HepG2 (cell line): ENCODE measurements at regions not wholly inside any gene's neighbourhood (a gene's known extent, or its start where the extent isn't known, plus 50 kb on each side); places are given as distances from the start of the nearest gene placed in this dataset.

Experiments
- ATAC-seq: fragments of 200-7000 bp; cut with Tn5 transposase; 3 replicates; pipeline ENCODE4 v1.9.1; 2020; ENCODE audit warnings: mild to moderate bottlenecking, moderate library complexity
- BruUV-seq: library from RNA; stranded (reverse); fragments of 400-500 nt; replicated peaks from 2 replicates; lab custom pipeline; 2021; lab: Mats Ljungman, UMichigan
- CTCF ChIA-PET: fragments of 300-600 bp; formaldehyde crosslinking; extraction: SDS; loops from one replicate; lab custom pipeline; 2021; ENCODE audit warnings: low total read pairs, inconsistent platforms, low intra/inter-chr PET ratio; lab: Yijun Ruan, JAX
- POLR2A ChIA-PET: fragments of 350-600 bp; sonication (Branson Sonifier 250); formaldehyde crosslinking; loops from one replicate; lab custom pipeline; 2020; ENCODE audit warnings: antibody characterized with exemption, inconsistent platforms; lab: Yijun Ruan, JAX
- DNase-seq: peaks from one replicate; pipeline ENCODE4 v3.0.0-alpha.2; 2015; ENCODE audit warnings: low spot score
- FAIRE-seq: peaks from 3 replicates; lab custom pipeline; 2011; peaks lifted over from hg19 to GRCh38; lab: Jason Lieb, UNC
- H2AFZ ChIP-seq: one replicate; pipeline ENCODE4 v1.6.1; 2011; ENCODE audit warnings: low read length, inconsistent platforms
- H3K27ac ChIP-seq: fragments of 300-600 bp; 3 replicates; pipeline ENCODE4 v1.8.0; 2011; ENCODE audit warnings: mixed run types, mild to moderate bottlenecking, mixed read lengths, low read length, inconsistent platforms; ENCODE audit not compliant: insufficient read depth; ENCODE audit errors: extremely low read length
- H3K27me3 ChIP-seq, 2 experiments: fragments of 200-600 bp in 1 of 2; 2 replicates in 1 of 2; 3 replicates in 1 of 2; pipeline versions ENCODE4 v1.6.0 to v1.8.0; 2011; ENCODE audit warnings: low read length in 2 of 2, mild to moderate bottlenecking in 2 of 2, moderate library complexity in 2 of 2, inconsistent platforms in 1 of 2; ENCODE audit not compliant: insufficient read depth in 2 of 2, control insufficient read depth in 1 of 2
- H3K36me3 ChIP-seq, 2 experiments: fragments of 200-600 bp in 1 of 2; replicated peaks in 1 of 2; 2 replicates in 1 of 2; 3 replicates in 1 of 2; pipeline versions ENCODE4 v1.5.1 to v1.8.0; 2011; ENCODE audit warnings: low read length in 2 of 2, inconsistent platforms in 1 of 2; ENCODE audit not compliant: insufficient read depth in 2 of 2, control insufficient read depth in 1 of 2
- H3K4me1 ChIP-seq: 2 replicates; pipeline ENCODE4 v1.5.1; 2012; ENCODE audit warnings: low read length, inconsistent platforms; ENCODE audit not compliant: insufficient read depth
- H3K4me2 ChIP-seq: 2 replicates; pipeline ENCODE4 v1.6.0; 2011; ENCODE audit warnings: low read depth, low read length, inconsistent platforms
- H3K4me3 ChIP-seq, 3 experiments: fragments of 200-600 bp in 1 of 3; sonication (generic), shearing (Covaris generic) in 1 of 3; replicated peaks in 1 of 3; 2 replicates each; pipeline ENCODE4 v1.5.1; 2011 to 2016; ENCODE audit warnings: low read length in 3 of 3, inconsistent platforms in 2 of 3, low read depth in 2 of 3, mild to moderate bottlenecking in 2 of 3, control low read depth in 1 of 3, mixed read lengths in 1 of 3; ENCODE audit not compliant: insufficient read depth in 1 of 3
- H3K79me2 ChIP-seq: one replicate; pipeline ENCODE4 v1.6.1; 2011; ENCODE audit warnings: low read length, inconsistent platforms; ENCODE audit not compliant: insufficient read depth
- H3K9ac ChIP-seq: 2 replicates; pipeline ENCODE4 v1.6.0; 2011; ENCODE audit warnings: mild to moderate bottlenecking, low read depth, low read length, inconsistent platforms; ENCODE audit not compliant: insufficient read depth
- H3K9me3 ChIP-seq: 2 replicates; pipeline ENCODE4 v1.5.1; 2012; ENCODE audit warnings: mild to moderate bottlenecking, low read length
- H4K20me1 ChIP-seq: 2 replicates; pipeline ENCODE4 v1.6.0; 2011; ENCODE audit warnings: inconsistent platforms, mild to moderate bottlenecking, low read length, moderate library complexity; ENCODE audit not compliant: insufficient read depth
- GABPA ChIP-seq, 2 experiments: IDR thresholded peaks; 2 replicates each; pipeline ENCODE4 v1.6.1; 2011 to 2016; ENCODE audit warnings: low read depth in 2 of 2, low read length in 1 of 2, missing biosample characterization in 1 of 2, missing genetic modification characterization in 1 of 2
- KLF16 ChIP-seq, 2 experiments: sonication (generic) in 1 of 2; formaldehyde crosslinking in 1 of 2; IDR thresholded peaks; 2 replicates each; pipeline versions ENCODE4 v1.6.1 to v1.8.0; 2016 to 2023; ENCODE audit warnings: missing genetic modification reagents in 2 of 2, missing compliant biosample characterization in 1 of 2
- NFE2 ChIP-seq: sonication (generic); formaldehyde crosslinking; IDR thresholded peaks from 2 replicates; pipeline ENCODE4 v1.4.0; 2020; ENCODE audit warnings: missing genetic modification reagents
- PAX8 ChIP-seq: sonication (generic); formaldehyde crosslinking; IDR thresholded peaks from 2 replicates; pipeline ENCODE4 v1.8.0; 2022; ENCODE audit warnings: mild to moderate bottlenecking, missing genetic modification reagents, borderline replicate concordance
- RFXANK ChIP-seq: IDR thresholded peaks from 2 replicates; pipeline ENCODE4 v1.6.1; 2016
- SRSF9 ChIP-seq: fragments of 200-400 bp; formaldehyde crosslinking; IDR thresholded peaks from 2 replicates; pipeline ENCODE4 v1.6.1; 2018; ENCODE audit warnings: borderline replicate concordance, mild to moderate bottlenecking, low read depth, low read length; ENCODE audit not compliant: insufficient read depth, poor library complexity, severe bottlenecking
- ZNF138 ChIP-seq: sonication (generic); formaldehyde crosslinking; IDR thresholded peaks from 2 replicates; pipeline ENCODE4 v1.5.0; 2020; ENCODE audit warnings: mild to moderate bottlenecking, low read depth, missing genetic modification reagents
- ZNF720 ChIP-seq: sonication (generic); formaldehyde crosslinking; IDR thresholded peaks from 2 replicates; pipeline ENCODE4 v1.4.0; 2020; ENCODE audit warnings: missing genetic modification reagents
- WGBS: methylation state at CpG from one replicate; pipeline ENCODE4 v1.1.6; 2017; ENCODE audit warnings: low lambda C conversion rate; 5-methylcytosine and 5-hydroxymethylcytosine counted together
- in situ Hi-C: cut with HindIII; loops from 2 replicates; pipeline ENCODE4 v1.10.0; 2017; ENCODE audit warnings: low pct_unique_long_range_greater_than_20kb; ENCODE audit not compliant: extremely low pct_ligation_motif_present
- intact Hi-C: fragments of 100-400 bp; cut with micrococcal nuclease; formaldehyde crosslinking; loops from one replicate; pipeline ENCODE4 v1.10.0; 2022; ENCODE audit not compliant: unreplicated experiment
- TF ChIP-seq, protein P1 (sequence below), 2 experiments: IDR thresholded peaks; 2 replicates each; pipeline ENCODE4 v1.6.1; 2011 to 2012; ENCODE audit warnings: low read length in 2 of 2, borderline replicate concordance in 1 of 2, low read depth in 1 of 2, mild to moderate bottlenecking in 1 of 2, moderate library complexity in 1 of 2
- TF ChIP-seq, protein P2 (sequence below): sonication (generic); formaldehyde crosslinking; IDR thresholded peaks from 2 replicates; pipeline ENCODE4 v1.4.0; 2020; ENCODE audit warnings: missing genetic modification reagents

DNA sequence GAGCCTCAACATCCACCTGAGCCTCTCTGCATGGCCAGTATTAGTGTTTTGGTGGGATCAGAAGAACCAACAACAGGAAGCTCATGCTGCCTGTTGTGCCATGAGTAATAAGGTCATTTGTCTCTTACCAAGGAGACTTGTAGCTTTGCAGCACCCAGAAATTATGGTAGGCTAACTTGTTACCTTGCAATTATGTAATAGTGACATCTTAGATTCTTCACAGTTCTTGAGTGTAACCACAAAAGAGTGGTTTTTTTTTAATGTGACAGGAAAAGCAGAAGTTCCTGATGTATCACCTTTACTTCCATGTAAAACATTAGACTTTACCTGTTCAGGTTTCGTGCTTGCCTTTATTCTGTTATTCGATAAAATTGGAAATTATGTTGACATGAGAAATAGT is 263.9 kb upstream of the CXXC4 start:
- no peaks in the 10 kb centered on the region for H3K36me3 ChIP-seq
- no peak overlapping the region for H3K4me2 ChIP-seq
- 8% methylated on average over 2 of the region's 2 CpGs for WGBS
- no peaks in the 10 kb centered on the region for H3K27me3 ChIP-seq
- ChIA-PET POLR2A (no interaction called here), CTCF (no interaction called here)
- no peaks in the 10 kb centered on the region for H3K9me3 ChIP-seq
- H3K27ac ChIP-seq: no peak overlapping the region
- H3K4me1 ChIP-seq: no peaks in the 10 kb centered on the region
- H3K4me3 ChIP-seq: no peak overlapping the region
- no peak for ATAC-seq
- intact Hi-C loops (no loop called here), in situ Hi-C loops (no loop called here)
- H2AFZ ChIP-seq: no peak overlapping the region
- H3K79me2 ChIP-seq: no peaks in the 10 kb centered on the region
- DNase-seq: no peak
- no peak overlapping the region for H3K9ac ChIP-seq
- FAIRE-seq: no peak
- H4K20me1 ChIP-seq: no peaks in the 10 kb centered on the region
- no TSS peak for BruUV-seq
- TF ChIP-seq ZNF720 (CRISPR knock-in tag) (no peak), NFE2 (CRISPR knock-in tag) (no peak), PAX8 (CRISPR knock-in tag) (no peak), RFXANK (CRISPR knock-in tag) (no peak), ZNF138 (CRISPR knock-in tag) (no peak), SRSF9 (no peak), GABPA (IDR thresholded peaks at IDR 0.05; ENCODE audit: low read depth, low read length) (no peak), GABPA (CRISPR knock-in tag; IDR thresholded peaks at IDR 0.05; ENCODE audit: low read depth) (no peak), KLF16 (CRISPR knock-in tag; IDR thresholded peaks at IDR 0.05) (no peak)
- TF ChIP-seq, protein P1, sequence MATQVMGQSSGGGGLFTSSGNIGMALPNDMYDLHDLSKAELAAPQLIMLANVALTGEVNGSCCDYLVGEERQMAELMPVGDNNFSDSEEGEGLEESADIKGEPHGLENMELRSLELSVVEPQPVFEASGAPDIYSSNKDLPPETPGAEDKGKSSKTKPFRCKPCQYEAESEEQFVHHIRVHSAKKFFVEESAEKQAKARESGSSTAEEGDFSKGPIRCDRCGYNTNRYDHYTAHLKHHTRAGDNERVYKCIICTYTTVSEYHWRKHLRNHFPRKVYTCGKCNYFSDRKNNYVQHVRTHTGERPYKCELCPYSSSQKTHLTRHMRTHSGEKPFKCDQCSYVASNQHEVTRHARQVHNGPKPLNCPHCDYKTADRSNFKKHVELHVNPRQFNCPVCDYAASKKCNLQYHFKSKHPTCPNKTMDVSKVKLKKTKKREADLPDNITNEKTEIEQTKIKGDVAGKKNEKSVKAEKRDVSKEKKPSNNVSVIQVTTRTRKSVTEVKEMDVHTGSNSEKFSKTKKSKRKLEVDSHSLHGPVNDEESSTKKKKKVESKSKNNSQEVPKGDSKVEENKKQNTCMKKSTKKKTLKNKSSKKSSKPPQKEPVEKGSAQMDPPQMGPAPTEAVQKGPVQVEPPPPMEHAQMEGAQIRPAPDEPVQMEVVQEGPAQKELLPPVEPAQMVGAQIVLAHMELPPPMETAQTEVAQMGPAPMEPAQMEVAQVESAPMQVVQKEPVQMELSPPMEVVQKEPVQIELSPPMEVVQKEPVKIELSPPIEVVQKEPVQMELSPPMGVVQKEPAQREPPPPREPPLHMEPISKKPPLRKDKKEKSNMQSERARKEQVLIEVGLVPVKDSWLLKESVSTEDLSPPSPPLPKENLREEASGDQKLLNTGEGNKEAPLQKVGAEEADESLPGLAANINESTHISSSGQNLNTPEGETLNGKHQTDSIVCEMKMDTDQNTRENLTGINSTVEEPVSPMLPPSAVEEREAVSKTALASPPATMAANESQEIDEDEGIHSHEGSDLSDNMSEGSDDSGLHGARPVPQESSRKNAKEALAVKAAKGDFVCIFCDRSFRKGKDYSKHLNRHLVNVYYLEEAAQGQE (IDR thresholded peaks at IDR 0.05; ENCODE audit: borderline replicate concordance in 1 of 2, low read depth in 1 of 2, low read length in 2 of 2): no peak
- TF ChIP-seq, protein P2, sequence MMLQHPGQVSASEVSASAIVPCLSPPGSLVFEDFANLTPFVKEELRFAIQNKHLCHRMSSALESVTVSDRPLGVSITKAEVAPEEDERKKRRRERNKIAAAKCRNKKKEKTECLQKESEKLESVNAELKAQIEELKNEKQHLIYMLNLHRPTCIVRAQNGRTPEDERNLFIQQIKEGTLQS (CRISPR knock-in tag): no peak
